Gastrocnemius medialis (tissue), 4 donors: ENCODE measurements at regions not wholly inside any gene's neighbourhood (a gene's known extent, or its start where the extent isn't known, plus 50 kb on each side); places are given as distances from the start of the nearest gene placed in this dataset.

ENCODE experiments used
- POLR2A ChIP-seq, 2 donors: fragments of 450-650 bp; IDR thresholded peaks; one replicate each; pipeline ENCODE4 v1.6.1; 2017; ENCODE audit warnings: antibody characterized with exemption in 2 of 2, mild to moderate bottlenecking in 2 of 2, moderate library complexity in 2 of 2
- TF ChIP-seq, protein P1 (sequence below), 5 experiments: fragments of 450-650 bp in 3 of 5; fragments of 200-600 bp in 2 of 5; sonication (generic) in 2 of 5; IDR thresholded peaks in 4 of 5; conservative IDR thresholded peaks in 1 of 5; 1 replicate in 4 of 5; 2 replicates in 1 of 5; pipeline ENCODE4 v1.5.1; 2016 to 2019; ENCODE audit warnings: antibody characterized with exemption in 5 of 5, mild to moderate bottlenecking in 3 of 5, moderate library complexity in 3 of 5

DNA sequence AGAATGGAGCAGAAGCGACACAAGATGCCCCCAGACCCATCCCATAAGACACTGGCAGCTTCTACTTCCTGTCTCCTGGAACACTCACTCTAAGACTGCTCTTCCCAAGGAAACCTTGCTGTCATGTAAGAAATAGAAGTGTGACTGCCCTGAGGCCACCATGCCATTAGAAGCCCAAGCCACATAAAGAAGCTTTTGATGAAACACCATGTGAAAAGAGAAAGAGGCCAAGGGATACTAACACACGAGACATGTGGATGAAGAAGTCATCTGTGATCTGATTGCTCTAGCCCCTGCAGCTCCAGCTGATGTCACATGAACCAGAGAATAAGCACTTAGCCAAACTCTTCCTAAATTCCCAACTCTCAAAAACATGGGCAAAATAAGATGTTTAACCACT, 117.9 kb upstream of the PCSK2 start:
- TF ChIP-seq, protein P1, sequence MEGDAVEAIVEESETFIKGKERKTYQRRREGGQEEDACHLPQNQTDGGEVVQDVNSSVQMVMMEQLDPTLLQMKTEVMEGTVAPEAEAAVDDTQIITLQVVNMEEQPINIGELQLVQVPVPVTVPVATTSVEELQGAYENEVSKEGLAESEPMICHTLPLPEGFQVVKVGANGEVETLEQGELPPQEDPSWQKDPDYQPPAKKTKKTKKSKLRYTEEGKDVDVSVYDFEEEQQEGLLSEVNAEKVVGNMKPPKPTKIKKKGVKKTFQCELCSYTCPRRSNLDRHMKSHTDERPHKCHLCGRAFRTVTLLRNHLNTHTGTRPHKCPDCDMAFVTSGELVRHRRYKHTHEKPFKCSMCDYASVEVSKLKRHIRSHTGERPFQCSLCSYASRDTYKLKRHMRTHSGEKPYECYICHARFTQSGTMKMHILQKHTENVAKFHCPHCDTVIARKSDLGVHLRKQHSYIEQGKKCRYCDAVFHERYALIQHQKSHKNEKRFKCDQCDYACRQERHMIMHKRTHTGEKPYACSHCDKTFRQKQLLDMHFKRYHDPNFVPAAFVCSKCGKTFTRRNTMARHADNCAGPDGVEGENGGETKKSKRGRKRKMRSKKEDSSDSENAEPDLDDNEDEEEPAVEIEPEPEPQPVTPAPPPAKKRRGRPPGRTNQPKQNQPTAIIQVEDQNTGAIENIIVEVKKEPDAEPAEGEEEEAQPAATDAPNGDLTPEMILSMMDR (IDR thresholded peaks at IDR 0.05 in 4 of 5, conservative IDR thresholded peaks at IDR 0.05 in 1 of 5): no peak
- TF ChIP-seq POLR2A (IDR thresholded peaks at IDR 0.05): no peak
